NCI-H748 (cell line): ENCODE measurements at regions not wholly inside any gene's neighbourhood (a gene's known extent, or its start where the extent isn't known, plus 50 kb on each side); places are given as distances from the start of the nearest gene placed in this dataset.
"Not testable (repeated sequence)": the region's sequence is repeated elsewhere in the genome, so short reads cannot be mapped to it uniquely, and the experiment has no call there.

Experiments
- DNase-seq: peaks from one replicate; lab custom pipeline; 2025; ENCODE audit not compliant: unreplicated experiment; lab: John Stamatoyannopoulos, UW

GRCh38 chr11:50246699-50247098 is 214.0 kb downstream of the OR4C45 start:
- no peak for DNase-seq

- DNase-seq, result no peak
Measured at GRCh38 chr11:50247309-50247874, 214.7 kb downstream of the OR4C45 start.

GRCh38 chr11:50267851-50268250 is 235.2 kb downstream of the OR4C45 start:
- DNase-seq, result no peak

GRCh38 chr11:50275133-50275532 is 242.5 kb downstream of the OR4C45 start:
- no peak for DNase-seq

- no peak for DNase-seq
Measured at GRCh38 chr11:50278756-50279155, 246.1 kb downstream of the OR4C45 start.

GRCh38 chr11:50298182-50298988 is 265.7 kb downstream of the OR4C45 start:
- DNase-seq, result no peak

- DNase-seq, result not testable (repeated sequence)
Measured at GRCh38 chr11:50330723-50331122, 298.0 kb downstream of the OR4C45 start.

GRCh38 chr11:50333861-50334260 is 301.2 kb downstream of the OR4C45 start:
- DNase-seq, result no peak

GRCh38 chr11:50337432-50337831 is 304.8 kb downstream of the OR4C45 start:
- DNase-seq, result not testable (repeated sequence)

- DNase-seq, result not testable (repeated sequence)
Measured at GRCh38 chr11:50348018-50348417, 315.3 kb downstream of the OR4C45 start.

GRCh38 chr11:50379484-50379883 is 346.8 kb downstream of the OR4C45 start:
- no peak for DNase-seq

- no peak for DNase-seq
Measured at GRCh38 chr11:50394017-50394416, 361.3 kb downstream of the OR4C45 start.

GRCh38 chr11:50412832-50413231 is 380.2 kb downstream of the OR4C45 start:
- no peak for DNase-seq

- no peak for DNase-seq
Measured at GRCh38 chr11:50423208-50423607, 390.5 kb downstream of the OR4C45 start.
